HG02610 (cell line): ENCODE measurements at regions not wholly inside any gene's neighbourhood (a gene's known extent, or its start where the extent isn't known, plus 50 kb on each side); places are given as distances from the start of the nearest gene placed in this dataset.
"Not testable (repeated sequence)": the region's sequence is repeated elsewhere in the genome, so short reads cannot be mapped to it uniquely, and the experiment has no call there.

Source experiments
- ATAC-seq: cut with Tn5 transposase; IDR thresholded peaks from one replicate; pipeline ENCODE4 v1.9.1; 2021; ENCODE audit warnings: mild to moderate bottlenecking, moderate library complexity; ENCODE audit not compliant: unreplicated experiment

DNA sequence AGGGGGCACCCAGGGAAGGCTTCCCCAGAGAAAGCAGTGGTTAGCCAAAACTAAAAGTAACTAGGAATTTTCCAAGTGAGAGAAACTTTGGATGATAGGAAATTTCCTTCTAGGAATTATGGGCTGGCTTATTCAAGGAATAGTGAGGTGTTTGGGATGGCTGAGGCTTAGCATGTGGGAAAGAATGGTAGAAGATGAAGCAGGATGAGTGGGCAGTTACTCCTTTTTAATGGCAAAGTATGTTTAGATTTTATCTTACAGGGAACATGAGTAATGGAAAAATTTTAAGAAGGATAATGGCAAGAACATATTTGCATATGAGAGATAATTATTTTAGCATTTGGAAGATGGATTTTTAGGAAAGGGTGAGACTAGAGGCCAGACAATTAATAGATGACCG, 197.6 kb downstream of the SLC38A4 start:
- no peak for ATAC-seq

DNA sequence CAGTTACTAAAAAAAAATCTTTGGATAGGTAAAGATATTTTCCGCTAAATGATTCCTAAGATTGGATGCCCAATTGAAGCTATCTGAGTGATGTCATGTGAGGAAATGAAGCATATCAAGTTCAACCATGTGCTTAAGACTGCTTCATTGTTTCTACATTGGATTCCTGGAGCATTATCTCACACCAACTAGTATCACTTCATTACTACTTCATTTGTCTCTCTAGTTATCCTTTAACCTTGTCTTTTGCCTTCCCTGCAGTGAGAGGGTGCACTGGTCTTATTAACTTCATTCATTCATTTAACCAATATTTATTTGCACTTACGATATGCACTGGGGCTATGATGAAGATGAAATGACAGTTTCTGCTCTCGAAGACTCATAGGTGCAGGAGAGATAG, 198.1 kb downstream of the SLC38A4 start:
- no peak for ATAC-seq

DNA sequence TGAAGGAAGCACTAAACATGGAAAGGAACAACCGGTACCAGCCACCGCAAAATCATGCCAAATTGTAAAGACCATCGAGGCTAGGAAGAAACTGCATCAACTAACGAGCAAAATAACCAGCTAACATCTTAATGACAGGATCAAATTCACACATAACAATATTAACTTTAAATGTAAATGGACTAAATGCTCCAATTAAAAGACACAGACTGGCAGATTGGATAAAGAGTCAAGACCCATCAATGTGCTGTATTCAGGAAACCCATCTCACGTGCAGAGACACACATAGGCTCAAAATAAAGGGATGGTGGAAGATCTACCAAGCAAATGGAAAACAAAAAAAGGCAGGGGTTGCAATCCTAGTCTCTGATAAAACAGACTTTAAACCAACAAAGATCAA, 206.3 kb downstream of the SLC38A4 start:
- ATAC-seq: not testable (repeated sequence)

DNA sequence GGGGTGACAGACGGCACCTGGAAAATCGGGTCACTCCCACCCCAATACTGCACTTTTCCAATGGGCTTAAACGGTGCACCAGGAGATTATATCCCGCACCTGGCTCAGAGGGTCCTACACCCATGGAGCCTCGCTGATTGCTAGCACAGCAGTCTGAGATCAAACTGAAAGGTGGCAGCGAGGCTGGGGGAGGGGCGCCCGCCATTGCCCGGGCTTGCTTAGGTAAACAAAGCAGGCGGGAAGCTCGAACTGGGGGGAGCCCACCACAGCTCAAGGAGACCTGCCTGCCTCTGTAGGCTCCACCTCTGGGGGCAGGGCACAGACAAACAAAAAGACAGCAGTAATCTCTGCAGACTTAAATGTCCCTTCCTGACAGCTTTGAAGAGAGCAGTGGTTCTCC, 208.1 kb downstream of the SLC38A4 start:
- not testable (repeated sequence) for ATAC-seq

DNA sequence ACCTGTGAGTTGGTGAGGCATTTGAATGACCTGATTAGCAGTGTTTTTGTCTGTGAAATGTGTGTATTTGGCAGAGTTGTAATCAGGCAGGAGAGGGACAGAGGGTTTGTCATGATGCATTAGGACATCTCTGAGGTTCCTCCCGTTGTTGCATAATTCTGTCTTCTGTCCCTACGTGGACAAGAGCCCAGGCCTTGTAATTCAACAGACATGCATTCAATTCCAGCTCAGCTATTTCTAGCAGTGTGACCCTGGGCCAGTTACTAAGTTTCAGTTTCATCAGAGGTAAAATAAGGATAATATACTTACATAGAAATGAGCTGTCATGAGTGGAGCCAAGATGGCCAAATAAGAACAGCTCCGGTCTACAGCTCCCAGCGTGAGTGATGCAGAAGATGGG, 208.6 kb downstream of the SLC38A4 start:
- ATAC-seq: no peak

DNA sequence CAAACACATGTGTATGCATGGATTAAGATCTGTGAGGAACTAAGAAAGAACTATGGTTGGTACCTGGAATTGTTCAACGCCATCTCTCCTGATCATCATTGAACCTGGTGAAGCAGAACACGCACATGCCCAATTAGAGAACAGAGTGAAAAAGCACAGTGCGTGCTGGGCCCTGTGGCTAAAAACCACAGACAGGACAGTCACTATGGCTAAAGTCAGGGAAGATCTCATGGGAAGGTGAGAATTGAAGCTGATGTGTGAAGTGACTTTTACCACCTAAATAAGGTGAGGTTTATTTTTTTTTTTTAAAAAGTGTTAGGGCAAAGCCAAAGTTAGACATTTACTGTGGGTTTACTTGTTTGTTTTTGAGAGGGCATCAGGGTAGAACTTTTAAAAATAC, 215.0 kb downstream of the SLC38A4 start:
- ATAC-seq: no peak

DNA sequence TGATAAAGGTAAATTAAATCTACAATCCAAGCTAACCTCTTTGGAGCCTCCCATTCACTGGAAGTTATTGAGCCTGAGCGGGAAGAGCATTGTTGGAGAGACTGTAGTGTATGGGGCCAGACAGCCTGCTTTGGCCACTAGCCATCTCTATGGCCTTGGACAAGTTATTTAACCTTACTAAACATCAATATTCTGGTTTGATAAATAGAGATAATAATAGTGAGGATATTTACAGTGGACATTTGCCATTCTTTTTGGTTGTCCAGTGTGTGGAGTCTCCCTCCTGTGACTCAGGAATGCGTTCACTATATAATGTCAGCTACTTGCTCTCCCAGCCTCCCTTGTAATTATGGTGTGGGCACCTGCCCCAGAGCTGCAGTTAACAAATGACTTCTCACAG, 216.1 kb downstream of the SLC38A4 start:
- ATAC-seq: no peak

DNA sequence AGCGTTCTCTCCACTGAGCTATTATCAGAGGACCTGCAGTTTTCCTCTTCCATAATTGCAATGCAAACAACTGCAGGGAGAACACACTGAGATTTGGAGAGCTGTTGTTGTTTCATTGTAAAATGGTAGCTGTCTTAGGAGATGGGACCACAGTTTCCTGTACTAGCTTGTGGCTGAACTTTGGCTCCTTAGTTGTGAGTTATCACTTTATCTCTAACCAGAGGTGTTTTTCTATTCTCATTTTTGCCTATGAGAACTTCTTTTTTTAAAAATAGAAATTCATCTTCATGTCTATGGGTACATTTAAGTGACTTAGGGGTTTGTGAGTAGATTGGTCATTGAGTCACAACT, 216.5 kb downstream of the SLC38A4 start:
- peak; percentile 48 for ATAC-seq

DNA sequence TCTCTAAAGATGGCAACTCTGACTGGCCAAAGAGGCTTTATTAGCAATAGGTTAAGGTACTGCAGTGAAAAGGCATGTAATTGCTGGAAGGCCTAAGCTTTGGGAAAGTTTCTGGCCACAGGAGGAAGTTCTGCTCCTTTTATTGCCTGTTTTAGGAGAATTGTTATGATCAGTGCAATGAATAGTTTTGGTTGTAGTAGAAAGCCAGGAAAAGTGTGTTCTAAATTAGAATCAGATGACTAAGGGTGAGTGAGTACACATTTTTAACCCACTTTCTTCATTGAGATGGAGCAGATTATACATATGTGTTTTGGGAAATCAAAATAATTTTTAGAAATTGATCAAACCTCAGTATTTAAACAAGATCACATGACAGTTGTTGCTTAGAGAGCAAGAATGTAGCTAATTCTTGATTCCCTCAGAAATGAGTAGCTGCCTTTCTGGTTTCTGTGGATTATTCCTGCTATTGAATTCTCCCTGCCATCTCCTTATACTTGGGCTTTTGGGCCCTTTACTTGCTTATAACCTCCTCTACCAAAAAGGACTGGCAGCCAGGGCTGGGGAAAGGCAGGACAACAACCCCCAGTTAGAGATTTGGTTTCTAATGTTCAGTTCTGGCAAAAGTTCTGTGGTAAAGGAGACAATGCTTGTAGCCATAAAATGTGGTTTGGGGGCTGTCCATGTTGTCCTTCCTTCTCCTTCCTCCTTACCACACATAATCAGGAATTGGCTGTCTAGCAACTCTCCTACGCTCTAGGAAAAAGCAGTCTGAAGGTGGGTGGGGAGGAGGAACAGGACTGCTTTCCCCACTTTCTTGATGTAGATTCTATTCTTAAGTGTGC, 217.1 kb downstream of the SLC38A4 start:
- no peak for ATAC-seq

DNA sequence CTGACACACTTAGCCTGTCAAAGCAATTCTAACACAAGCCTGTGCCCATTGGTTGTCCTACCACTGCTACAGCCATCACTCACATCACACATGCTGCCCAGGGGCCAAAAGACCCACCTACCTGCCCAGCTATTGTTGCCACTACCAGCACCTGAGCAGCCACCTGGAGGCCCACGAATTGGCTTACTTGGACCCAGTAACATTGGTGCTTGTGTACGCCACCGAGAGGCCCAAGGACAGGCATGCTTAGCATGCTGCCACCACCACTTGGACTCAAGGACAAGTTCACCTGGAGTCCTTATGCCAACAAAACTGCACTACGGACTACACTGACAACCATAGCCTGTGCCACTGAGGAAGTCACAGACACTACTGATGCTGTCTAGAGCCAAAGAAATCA, 221.1 kb downstream of the SLC38A4 start:
- no peak for ATAC-seq

DNA sequence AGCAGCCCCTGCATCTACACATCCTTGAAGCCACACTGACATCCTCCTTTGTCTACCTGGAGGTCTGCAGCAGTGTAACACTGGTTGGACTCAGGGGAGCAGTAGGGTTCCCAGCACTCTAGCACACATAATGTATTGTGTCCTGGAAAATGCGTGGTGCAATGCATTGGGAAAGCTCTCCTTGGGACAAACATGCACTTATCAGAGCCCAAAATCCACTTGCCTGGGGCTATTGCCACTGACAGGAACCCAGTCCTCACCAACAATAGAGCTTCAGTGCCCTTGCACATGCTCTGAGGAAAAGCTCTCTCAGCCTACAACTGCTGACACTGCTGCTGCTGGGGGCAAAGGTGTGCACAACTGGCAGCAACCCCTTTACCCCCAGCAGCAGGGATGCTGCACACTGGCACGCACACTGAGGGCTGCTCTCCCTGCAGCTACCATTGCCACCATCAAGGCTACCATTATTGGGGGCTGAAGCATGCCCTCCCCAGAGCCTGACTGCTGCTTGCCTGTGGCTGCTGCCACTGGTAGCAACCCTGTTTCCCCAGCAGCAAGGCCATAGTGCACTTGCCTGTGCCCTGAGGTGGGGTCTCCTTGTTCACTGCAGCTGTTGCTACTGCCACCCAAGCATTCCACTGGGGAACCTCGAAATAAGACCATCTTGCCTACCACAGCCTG, 221.9 kb downstream of the SLC38A4 start:
- no peak for ATAC-seq

DNA sequence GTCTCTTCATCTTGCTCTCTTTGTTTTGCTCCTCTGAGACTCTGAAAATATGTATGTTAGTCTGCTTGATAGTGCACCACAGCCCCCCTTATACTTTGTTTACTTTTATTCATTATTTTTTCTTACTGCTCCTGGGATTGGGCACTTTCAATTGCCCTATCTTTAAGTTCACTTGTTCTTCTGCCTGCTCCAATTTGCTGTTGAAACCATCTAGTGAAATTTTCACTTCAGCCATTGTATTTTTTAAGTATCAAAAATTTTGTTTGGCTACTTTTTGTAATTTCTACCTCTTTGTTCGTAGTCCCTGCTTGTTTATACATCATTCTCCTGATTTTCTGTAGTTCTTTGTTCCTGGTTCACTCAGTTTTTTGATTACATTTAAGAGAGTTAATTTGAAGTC, 223.3 kb downstream of the SLC38A4 start:
- ATAC-seq: no peak

DNA sequence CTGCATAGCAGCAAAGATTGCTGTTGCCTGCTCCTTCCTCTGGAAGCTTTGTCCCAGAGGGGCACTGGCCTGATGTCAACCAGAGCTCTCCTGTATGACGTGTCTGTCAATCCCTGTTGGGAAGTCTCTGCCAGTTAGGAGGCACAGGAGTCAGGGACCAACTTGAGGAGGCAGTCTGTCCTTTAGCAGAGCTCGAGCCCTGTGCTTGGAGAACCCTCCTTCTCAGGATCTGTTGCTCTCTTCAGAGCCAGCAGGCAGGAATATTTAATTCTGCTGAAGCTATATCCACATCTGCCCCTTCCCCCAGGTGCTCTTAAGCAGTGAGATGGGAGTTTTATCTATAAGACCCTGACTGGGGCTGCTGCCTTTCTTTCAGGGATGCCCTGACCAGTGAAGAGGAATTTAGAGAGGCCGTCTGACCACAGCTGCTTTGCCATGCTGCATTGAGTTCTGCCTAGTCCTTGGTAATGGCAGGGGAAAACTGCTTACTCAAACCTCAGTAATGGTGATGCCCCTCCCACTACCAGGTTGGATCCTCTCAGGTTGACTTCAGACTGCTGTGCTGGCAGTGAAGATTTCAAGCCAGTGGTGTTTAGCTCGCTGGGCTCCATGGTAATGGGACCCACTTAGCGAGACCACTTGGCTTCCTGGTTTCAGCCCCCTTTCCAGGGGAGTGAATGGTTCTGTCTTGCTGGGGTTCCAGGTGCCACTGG, 218.6 kb upstream of the SLC38A2 start:
- ATAC-seq: no peak

DNA sequence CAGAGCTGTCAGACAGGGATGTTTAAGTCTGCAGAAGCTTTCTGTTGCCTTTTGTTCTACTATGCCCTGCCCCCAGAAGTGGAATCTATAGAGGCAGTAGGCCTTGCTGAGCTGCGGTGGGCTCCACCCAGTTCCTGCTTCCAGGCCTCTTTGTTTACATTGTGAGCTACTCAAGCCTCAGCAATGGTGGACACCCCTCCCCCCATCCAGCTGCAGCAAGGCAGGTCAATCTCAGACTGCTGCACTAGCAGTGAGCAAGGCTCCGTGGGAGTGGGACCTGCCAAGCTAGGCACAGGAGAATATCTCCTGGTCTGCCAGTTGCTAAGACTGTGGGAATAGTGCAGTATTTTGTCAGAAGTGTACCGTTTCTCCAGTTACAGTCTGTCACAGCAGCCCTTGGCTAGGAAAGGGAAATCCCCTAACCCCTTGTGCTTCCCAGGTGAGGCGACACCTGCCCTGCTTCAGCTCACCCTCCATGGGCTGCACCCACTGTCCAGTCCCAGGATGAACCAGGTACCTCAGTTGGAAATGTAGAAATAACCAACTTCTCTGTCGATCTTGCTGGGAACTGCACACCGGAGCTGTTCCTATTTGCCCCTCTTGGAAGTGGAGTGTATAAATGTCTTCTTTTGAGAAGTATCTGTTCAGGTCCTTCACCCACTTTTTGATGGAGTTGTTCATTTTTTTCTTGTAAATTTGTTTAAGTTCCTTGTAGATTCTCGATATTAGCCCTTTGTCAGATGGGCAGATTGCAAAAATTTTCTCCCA, 213.5 kb upstream of the SLC38A2 start:
- ATAC-seq: no peak

DNA sequence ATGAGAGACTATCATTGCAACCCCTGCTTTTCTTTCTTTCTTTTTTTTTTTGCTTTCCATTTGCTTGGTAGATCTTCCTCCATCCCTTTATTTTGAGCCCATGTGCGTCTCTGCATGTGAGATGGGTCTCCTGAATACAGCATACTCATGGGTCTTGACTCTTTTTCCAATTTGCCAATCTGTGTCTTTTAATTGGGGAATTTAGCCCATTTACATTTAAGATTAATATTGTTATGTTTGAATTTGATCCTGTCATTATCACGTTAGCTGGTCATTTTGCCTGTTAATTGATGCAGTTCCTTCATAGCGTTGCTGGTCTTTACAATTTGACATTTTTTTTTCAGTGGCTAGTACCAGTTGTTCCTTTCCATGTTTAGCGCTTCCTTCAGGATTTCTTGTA, 211.5 kb upstream of the SLC38A2 start:
- ATAC-seq: not testable (repeated sequence)

DNA sequence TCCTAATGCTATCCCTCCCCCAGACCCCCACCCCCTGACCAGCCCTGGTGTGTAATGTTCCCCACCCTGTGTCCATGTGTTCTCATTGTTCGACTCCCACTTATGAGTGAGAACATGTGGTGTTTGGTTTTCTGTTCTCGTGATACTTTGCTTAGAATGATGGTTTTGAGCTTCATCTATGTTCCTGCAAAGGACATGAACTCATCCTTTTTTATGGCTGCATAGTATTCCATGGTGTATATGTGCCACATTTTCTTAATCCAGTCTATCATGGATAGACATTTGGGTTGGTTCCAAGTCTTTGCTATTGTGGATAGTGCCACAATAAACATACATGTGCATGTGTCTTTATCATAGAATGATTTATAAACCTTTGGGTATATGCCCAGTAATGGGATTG, 209.4 kb upstream of the SLC38A2 start:
- not testable (repeated sequence) for ATAC-seq

DNA sequence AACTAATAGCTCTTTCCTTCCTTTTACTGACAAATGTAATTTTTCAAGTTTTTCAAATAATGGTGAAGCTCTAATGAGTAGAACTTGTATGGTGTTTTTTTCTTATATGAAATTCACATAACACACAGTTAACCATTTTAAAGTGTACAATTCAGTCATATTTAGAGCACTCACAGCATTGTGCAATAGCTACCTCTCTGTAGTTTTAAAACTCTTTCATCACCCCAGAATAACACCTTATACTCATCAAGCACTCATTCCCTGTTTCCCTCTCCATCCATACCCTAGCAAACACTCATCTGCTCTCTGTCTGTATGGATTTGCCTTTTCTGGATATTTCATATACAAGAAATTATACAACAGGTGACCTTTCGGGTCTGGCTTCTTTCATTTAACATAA, 207.9 kb upstream of the SLC38A2 start:
- no peak for ATAC-seq

DNA sequence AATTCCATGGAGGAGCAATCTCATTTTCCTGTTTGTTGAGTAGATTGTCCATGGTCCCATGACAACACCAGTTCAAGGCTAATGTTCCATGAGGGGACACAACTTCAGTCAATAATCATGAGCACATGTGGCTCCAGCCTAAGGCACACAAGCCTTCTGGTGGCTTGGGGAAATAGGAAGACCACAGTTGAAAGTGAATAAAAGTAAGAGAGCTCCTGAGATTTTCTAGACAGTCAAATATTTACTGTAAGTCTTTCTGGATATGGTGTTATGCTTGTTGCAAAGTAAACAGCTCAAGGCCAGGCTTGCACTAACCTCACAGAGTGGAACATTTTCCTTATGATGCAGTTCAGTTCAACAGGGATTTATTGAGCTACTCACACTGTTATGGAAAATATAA, 206.9 kb upstream of the SLC38A2 start:
- ATAC-seq: no peak

DNA sequence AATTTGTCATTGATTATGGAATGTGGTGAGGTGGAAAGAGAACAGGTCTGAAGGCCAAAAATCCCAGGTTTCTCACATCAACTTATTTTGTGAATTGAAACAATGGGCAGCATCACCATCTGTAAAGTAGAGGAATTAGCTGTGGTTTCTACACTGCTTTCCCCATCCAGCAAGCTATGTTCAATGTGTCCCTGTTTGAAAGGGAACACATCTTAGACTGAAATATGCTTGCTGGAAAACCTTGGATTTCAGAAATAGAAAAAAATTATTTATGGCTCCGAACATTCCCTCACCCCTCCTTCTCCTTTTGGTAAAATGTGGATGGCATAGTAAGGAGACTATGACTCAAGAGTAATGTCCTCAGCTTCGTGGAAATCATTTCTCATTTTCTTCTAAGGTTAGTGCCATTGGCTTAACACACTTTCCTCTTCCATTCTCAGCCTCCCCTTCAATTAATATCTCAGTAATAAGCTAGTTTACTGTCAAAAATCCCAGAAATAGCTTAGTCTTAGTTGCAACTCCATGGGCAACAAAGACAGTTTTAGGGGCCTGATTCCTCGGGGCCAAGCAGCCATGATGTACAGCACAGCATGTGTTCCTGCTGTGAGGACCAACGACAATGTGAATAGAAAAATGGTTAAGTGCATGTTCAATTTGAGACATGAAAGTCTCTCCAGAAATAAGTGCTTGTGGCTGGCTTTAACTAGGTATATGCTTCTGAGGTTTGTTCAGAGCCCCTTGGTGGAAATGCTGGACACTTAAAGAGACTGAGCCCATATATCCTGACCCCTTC, 205.8 kb upstream of the SLC38A2 start:
- no peak for ATAC-seq

DNA sequence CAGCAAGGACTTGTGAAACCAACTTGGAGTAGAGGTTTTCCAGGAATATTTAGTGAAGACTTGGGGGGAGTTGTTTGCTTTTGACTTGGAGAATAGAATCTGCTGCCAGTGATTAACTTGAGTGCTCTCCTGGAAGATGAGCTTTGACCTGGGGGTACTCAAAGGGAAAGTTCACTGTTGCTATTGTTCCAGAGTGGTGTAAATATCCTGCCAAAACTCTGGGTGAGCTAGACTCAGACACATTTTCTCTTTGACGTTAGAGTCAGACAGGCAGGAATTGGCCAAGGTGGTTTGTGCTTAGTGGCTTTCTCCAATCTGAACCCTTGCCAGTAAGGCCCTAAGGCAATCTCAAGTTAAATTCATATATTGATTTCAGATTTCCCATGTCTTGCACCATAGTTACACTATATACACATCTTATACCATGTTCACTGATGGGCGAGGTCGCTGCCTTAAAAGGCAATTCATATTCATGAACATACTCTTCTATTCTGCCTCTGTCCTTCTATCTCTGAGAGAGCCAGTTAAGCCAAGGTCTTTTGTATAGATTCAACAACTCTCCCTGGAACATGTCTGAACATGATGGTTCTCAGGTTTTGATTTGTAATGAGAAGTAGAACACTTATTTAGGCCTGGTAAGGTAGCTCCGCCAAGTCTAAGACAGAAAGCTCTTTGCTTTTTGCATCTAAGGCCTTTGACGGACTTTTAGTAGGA, 204.6 kb upstream of the SLC38A2 start:
- no peak for ATAC-seq
